ENCODE measurements at regions not wholly inside any gene's neighbourhood (a gene's known extent, or its start where the extent isn't known, plus 50 kb on each side); places are given as distances from the start of the nearest gene placed in this dataset.

GRCh38 chr4:123249821-123250220 lies 146.8 kb upstream of the SPRY1 start:
- DNase-seq (ENCODE audit: low spot score), result no peak
- BruUV-seq (replicated peaks), result no TSS peak
- Histone ChIP-seq H3K36me3 (ENCODE audit: insufficient read depth, low read length, poor library complexity, severe bottlenecking) (no peaks in the 10 kb centered on the region), H3K27me3 (replicated peaks; ENCODE audit: insufficient read depth, low read depth, low read length, poor library complexity) (no peaks in the 10 kb centered on the region), H3K9me3 (ENCODE audit: low read depth, low read length, poor library complexity, severe bottlenecking) (no peaks in the 10 kb centered on the region), H3K4me3 (ENCODE audit: low read depth, low read length, poor library complexity, severe bottlenecking) (no peak overlapping the region), H3K4me1 (ENCODE audit: insufficient read depth, low read length, poor library complexity, severe bottlenecking) (peaks cover 25% of the 10 kb centered on the region), H3K27ac (ENCODE audit: low read depth, low read length, poor library complexity, severe bottlenecking) (no peak overlapping the region)
- POLR2A ChIA-PET (ENCODE audit: low non-redundant PET), result no interaction called here
- intact Hi-C loops (cut with micrococcal nuclease; ENCODE audit: unreplicated experiment), result no loop called here
- CTCF ChIA-PET, result no interaction called here
- no peak for TF ChIP-seq CTCF (conservative IDR thresholded peaks at IDR 0.05; ENCODE audit: low read depth, low read length)
- no peak for TF ChIP-seq EZH2 (IDR thresholded peaks at IDR 0.05; ENCODE audit: borderline replicate concordance, low read depth, low read length, poor library complexity, severe bottlenecking)

DNA sequence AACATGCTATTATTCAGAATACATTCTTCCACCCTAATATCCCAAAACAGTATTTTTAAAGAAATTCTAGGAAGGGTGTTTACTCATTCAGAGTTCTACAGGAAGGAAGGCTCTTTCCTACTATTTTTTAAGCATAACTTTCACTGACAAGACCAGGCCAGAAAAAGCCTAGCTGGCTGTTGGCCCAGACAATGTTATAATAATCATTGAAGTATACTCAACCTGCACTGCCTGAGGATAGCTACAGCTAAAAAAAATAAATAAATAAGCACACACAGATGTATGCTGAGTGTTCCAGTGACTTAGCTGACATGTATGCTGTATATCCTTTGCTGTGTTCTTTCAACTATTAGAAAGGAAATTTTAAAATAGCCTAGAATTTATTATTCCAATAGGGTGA lies 145.8 kb upstream of the SPRY1 start:
- no peaks in the 10 kb centered on the region for H3K36me3 ChIP-seq (ENCODE audit: insufficient read depth, low read length, poor library complexity, severe bottlenecking)
- intact Hi-C loops (cut with micrococcal nuclease; ENCODE audit: unreplicated experiment), result no loop called here
- POLR2A ChIA-PET (ENCODE audit: low non-redundant PET), result no interaction called here
- CTCF ChIA-PET, result no interaction called here
- H3K27me3 ChIP-seq (replicated peaks; ENCODE audit: insufficient read depth, low read depth, low read length, poor library complexity), result no peaks in the 10 kb centered on the region
- BruUV-seq (replicated peaks), result no TSS peak
- no peak overlapping the region for H3K27ac ChIP-seq (ENCODE audit: low read depth, low read length, poor library complexity, severe bottlenecking)
- no peak overlapping the region for H3K4me3 ChIP-seq (ENCODE audit: low read depth, low read length, poor library complexity, severe bottlenecking)
- peaks cover 21% of the 10 kb centered on the region for H3K4me1 ChIP-seq (ENCODE audit: insufficient read depth, low read length, poor library complexity, severe bottlenecking)
- no peak for DNase-seq (ENCODE audit: low spot score)
- no peaks in the 10 kb centered on the region for H3K9me3 ChIP-seq (ENCODE audit: low read depth, low read length, poor library complexity, severe bottlenecking)
- TF ChIP-seq CTCF (conservative IDR thresholded peaks at IDR 0.05; ENCODE audit: low read depth, low read length) (no peak), EZH2 (IDR thresholded peaks at IDR 0.05; ENCODE audit: borderline replicate concordance, low read depth, low read length, poor library complexity, severe bottlenecking) (no peak)

DNA sequence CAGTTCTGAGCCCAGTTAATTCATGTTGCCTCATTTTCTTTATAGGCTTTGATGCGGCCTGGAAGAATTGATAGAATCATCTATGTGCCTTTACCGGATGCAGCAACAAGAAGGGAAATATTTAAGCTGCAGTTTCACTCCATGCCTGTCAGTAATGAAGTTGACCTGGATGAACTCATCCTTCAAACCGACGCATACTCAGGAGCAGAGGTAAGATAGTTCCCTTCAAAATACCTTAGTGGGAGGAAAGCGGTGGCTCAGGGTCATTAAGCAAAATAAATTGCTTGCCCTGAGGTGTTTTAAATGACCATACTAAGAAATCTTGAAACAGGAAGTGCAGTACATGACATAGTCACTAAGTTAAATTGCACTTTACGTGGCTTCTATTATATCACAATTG lies 140.6 kb upstream of the SPRY1 start:
- intact Hi-C loops (cut with micrococcal nuclease; ENCODE audit: unreplicated experiment), result no loop called here
- no peaks in the 10 kb centered on the region for H3K9me3 ChIP-seq (ENCODE audit: low read depth, low read length, poor library complexity, severe bottlenecking)
- CTCF ChIA-PET, result no interaction called here
- H3K36me3 ChIP-seq (ENCODE audit: insufficient read depth, low read length, poor library complexity, severe bottlenecking), result no peaks in the 10 kb centered on the region
- no peak overlapping the region for H3K27ac ChIP-seq (ENCODE audit: low read depth, low read length, poor library complexity, severe bottlenecking)
- TF ChIP-seq CTCF (conservative IDR thresholded peaks at IDR 0.05; ENCODE audit: low read depth, low read length) (no peak), EZH2 (IDR thresholded peaks at IDR 0.05; ENCODE audit: borderline replicate concordance, low read depth, low read length, poor library complexity, severe bottlenecking) (no peak)
- peaks cover 20% of the 10 kb centered on the region for H3K4me1 ChIP-seq (ENCODE audit: insufficient read depth, low read length, poor library complexity, severe bottlenecking)
- BruUV-seq (replicated peaks), result no TSS peak
- DNase-seq (ENCODE audit: low spot score), result no peak
- H3K4me3 ChIP-seq (ENCODE audit: low read depth, low read length, poor library complexity, severe bottlenecking), result no peak overlapping the region
- POLR2A ChIA-PET (ENCODE audit: low non-redundant PET), result no interaction called here
- no peaks in the 10 kb centered on the region for H3K27me3 ChIP-seq (replicated peaks; ENCODE audit: insufficient read depth, low read depth, low read length, poor library complexity)

All from A673 (cell line).